ENCODE measurements at regions not wholly inside any gene's neighbourhood (a gene's known extent, or its start where the extent isn't known, plus 50 kb on each side); places are given as distances from the start of the nearest gene placed in this dataset.
"Not testable (repeated sequence)": the region's sequence is repeated elsewhere in the genome, so short reads cannot be mapped to it uniquely, and the experiment has no call there.

GRCh38 chr2:111664275-111664850 lies 219.6 kb downstream of the ANAPC1 start:
- DNase-seq (ENCODE audit: low read depth, low spot score): no peak

- DNase-seq (ENCODE audit: low read depth, low spot score): no peak
These were observed 219.0 kb downstream of the ANAPC1 start for GRCh38 chr2:111665011-111665410.

GRCh38 chr2:111665551-111666116 lies 218.4 kb downstream of the ANAPC1 start:
- no peak for DNase-seq (ENCODE audit: low read depth, low spot score)

- no peak for DNase-seq (ENCODE audit: low read depth, low spot score)
These were observed 217.8 kb downstream of the ANAPC1 start for GRCh38 chr2:111666160-111666559.

- DNase-seq (ENCODE audit: low read depth, low spot score): no peak
These were observed 217.0 kb downstream of the ANAPC1 start for GRCh38 chr2:111667001-111667400.

GRCh38 chr2:111667542-111668273 lies 216.3 kb downstream of the ANAPC1 start:
- DNase-seq (ENCODE audit: low read depth, low spot score): peak; percentile 36

- DNase-seq (ENCODE audit: low read depth, low spot score): no peak
These were observed 215.7 kb downstream of the ANAPC1 start for GRCh38 chr2:111668274-111668616.

- DNase-seq (ENCODE audit: low read depth, low spot score): no peak
These were observed 215.3 kb downstream of the ANAPC1 start for GRCh38 chr2:111668741-111669140.

- no peak for DNase-seq (ENCODE audit: low read depth, low spot score)
These were observed 213.9 kb downstream of the ANAPC1 start for GRCh38 chr2:111669928-111670695.

GRCh38 chr2:111670776-111671175 lies 213.2 kb downstream of the ANAPC1 start:
- no peak for DNase-seq (ENCODE audit: low read depth, low spot score)

- no peak for DNase-seq (ENCODE audit: low read depth, low spot score)
These were observed 212.4 kb downstream of the ANAPC1 start for GRCh38 chr2:111671426-111672150.

- not testable (repeated sequence) for DNase-seq (ENCODE audit: low read depth, low spot score)
These were observed 211.4 kb downstream of the ANAPC1 start for GRCh38 chr2:111672641-111673040.

- no peak for DNase-seq (ENCODE audit: low read depth, low spot score)
These were observed 210.5 kb downstream of the ANAPC1 start for GRCh38 chr2:111673526-111673925.

GRCh38 chr2:111675419-111676194 lies 208.4 kb downstream of the ANAPC1 start:
- no peak for DNase-seq (ENCODE audit: low read depth, low spot score)

GRCh38 chr2:111676291-111676822 lies 207.6 kb downstream of the ANAPC1 start:
- no peak for DNase-seq (ENCODE audit: low read depth, low spot score)

- no peak for DNase-seq (ENCODE audit: low read depth, low spot score)
These were observed 205.8 kb downstream of the ANAPC1 start for GRCh38 chr2:111678161-111678560.

- peak; percentile 58 for DNase-seq (ENCODE audit: low read depth, low spot score)
These were observed 205.3 kb downstream of the ANAPC1 start for GRCh38 chr2:111678651-111679050.

- DNase-seq (ENCODE audit: low read depth, low spot score): no peak
These were observed 204.8 kb downstream of the ANAPC1 start for GRCh38 chr2:111679202-111679601.

- DNase-seq (ENCODE audit: low read depth, low spot score): no peak
These were observed 199.4 kb downstream of the ANAPC1 start for GRCh38 chr2:111684611-111685010.

- no peak for DNase-seq (ENCODE audit: low read depth, low spot score)
These were observed 198.7 kb downstream of the ANAPC1 start for GRCh38 chr2:111685342-111685741.

GRCh38 chr2:111686994-111687393 lies 197.0 kb downstream of the ANAPC1 start:
- no peak for DNase-seq (ENCODE audit: low read depth, low spot score)
